ENCODE measurements at regions not wholly inside any gene's neighbourhood (a gene's known extent, or its start where the extent isn't known, plus 50 kb on each side); places are given as distances from the start of the nearest gene placed in this dataset.
"Not testable (repeated sequence)": the region's sequence is repeated elsewhere in the genome, so short reads cannot be mapped to it uniquely, and the experiment has no call there.

- DNase-seq (ENCODE audit: low read depth in 2 of 2): no peak
These were observed 87.3 kb upstream of the ABCC4 start for GRCh38 chr13:95388420-95389079.

DNA sequence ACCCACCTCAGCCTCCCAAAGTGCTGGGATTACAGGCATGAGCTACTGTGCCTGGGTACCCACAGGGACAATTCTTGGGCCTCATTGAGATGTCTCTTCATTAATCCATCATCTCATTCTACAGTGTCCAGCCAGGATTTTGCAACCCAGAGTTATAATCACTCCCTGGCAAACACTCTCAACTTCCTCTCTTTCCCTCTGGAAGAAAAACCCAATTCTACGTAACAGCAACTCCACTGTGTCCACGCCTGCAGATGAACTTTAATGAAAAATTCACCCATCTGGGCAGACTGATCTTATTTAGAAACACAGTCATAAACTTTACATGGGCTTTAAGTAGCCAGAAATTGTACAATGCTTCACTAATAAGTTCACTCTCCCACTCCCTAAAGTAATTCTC is 90.1 kb upstream of the ABCC4 start:
- DNase-seq (ENCODE audit: low read depth in 2 of 2): no peak

DNA sequence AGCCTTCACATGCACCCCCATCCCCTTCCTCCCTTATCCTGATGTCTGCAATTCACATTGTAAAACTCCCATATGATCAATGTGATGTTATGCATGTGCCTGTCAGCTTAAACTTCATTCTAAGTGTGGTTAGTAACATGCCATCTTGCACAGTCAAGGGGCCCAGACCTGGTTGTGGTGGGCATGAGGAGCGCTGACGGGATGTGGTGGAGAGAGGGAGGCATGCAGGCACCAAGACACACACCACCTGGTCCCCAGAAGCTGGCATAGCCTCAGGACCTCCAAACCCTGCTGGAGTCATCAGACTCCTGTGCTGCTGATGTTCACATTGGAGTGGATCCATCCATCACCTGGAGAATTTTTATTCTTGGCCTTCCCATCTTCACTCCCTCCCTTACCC is 90.5 kb upstream of the ABCC4 start:
- DNase-seq (ENCODE audit: low read depth in 2 of 2): no peak

DNA sequence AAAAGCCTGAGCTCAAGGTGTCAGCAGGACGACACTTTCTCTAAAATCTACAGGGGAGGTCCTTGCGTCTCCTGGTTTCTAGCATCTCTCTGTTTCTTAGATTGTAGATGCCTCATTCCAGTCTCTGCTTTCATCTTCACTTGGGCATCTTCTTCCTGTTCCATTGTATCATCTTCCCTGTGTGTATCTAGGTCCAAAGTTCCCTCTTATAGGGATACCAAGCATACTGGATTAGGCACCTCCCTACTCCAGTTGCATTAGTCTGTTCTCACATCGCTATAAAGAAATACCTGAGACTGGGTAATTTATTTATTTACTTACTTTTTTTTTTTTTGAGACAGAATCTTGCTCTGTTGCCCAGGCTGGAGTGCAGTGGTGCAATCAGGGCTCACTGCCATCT is 91.3 kb upstream of the ABCC4 start:
- DNase-seq (ENCODE audit: low read depth in 2 of 2): no peak

- DNase-seq (ENCODE audit: low read depth in 2 of 2): peak in 1 of 2 donors; percentile 1
These were observed 102.3 kb upstream of the ABCC4 start for GRCh38 chr13:95403349-95404140.

DNA sequence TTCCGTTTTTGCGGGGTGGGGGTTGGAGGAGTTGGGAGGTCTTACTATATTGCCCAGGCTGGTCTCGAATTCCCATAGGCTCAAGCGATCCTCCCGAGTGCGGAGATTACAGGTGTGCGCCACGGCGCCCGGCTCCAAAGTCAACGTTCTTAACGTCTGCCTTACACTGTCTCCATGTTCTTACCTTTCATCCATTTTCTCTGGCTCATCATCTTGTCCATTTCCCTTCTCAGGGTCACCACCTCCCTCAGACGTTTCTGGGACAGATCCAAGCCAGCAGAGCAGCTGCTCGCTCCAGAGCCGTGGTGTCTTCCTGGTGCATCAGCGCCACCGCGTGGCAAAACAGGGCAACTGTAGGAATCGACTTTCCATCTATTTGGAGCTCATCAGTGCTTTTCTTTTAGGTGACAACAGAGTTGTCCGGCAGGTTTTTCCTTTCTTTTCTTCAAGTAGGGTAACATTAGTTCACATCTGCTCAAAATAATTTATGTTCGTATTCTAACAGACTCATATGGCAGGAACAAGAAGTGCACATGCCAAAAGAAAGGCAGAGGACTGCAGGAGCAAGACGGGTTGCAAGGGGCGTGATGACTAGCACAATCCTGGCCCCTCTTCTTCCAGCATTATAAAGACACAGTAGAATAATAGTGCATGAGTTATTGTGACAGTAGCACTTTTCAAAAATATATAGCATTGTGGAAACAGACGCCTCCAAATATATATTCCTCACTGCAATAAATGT is 103.1 kb upstream of the ABCC4 start:
- peak; percentile 66 to 69 for DNase-seq (ENCODE audit: low read depth in 2 of 2)

DNA sequence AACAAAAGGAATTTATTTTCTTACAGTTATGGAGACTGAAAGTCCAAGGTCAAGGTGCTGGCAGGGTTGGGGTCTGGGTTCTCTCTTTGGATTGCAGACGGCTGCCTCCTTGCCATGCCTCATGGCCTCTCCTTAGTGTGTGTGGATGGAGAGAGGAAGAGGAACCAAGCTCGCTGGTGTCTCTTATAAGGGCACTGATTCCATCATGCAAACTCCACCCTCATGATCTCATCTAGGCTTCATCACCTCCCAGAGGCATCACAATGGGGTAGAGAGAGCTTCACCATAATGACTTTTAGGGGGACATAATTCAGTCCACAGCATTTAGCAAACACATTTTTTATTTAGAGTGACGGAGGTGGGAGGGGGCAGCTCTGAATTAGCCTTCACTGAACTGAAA is 104.9 kb upstream of the ABCC4 start:
- no peak for DNase-seq (ENCODE audit: low read depth in 2 of 2)

- DNase-seq (ENCODE audit: low read depth in 2 of 2): no peak
These were observed 110.3 kb upstream of the ABCC4 start for GRCh38 chr13:95411428-95412040.

- DNase-seq (ENCODE audit: low read depth in 2 of 2): no peak
These were observed 117.7 kb upstream of the ABCC4 start for GRCh38 chr13:95418946-95419345.

DNA sequence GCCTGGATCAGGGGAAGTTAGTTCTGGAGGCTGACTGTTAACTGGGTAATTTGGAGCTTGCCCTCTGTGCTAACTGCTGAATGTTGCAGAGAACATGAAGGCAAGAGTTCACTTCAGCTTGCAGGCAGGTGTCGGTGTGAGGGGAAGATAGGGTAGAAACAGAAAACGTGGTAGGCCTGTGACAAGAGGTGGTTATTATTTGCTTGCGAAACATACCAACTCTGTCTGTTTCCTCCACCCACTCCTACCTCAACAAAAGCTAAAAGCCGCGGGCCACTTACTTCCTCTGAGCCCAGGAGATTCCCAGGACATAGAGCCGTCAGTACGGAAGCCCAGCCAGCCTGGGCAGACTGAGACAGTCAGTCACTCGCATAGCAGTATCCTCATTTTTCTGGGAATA is 119.2 kb upstream of the ABCC4 start:
- no peak for DNase-seq (ENCODE audit: low read depth in 2 of 2)

- no peak for DNase-seq (ENCODE audit: low read depth in 2 of 2)
These were observed 125.4 kb upstream of the ABCC4 start for GRCh38 chr13:95426631-95427030.

- not testable (repeated sequence) for DNase-seq (ENCODE audit: low read depth in 2 of 2)
These were observed 122.0 kb upstream of the CLDN10 start for GRCh38 chr13:95430525-95430924.

DNA sequence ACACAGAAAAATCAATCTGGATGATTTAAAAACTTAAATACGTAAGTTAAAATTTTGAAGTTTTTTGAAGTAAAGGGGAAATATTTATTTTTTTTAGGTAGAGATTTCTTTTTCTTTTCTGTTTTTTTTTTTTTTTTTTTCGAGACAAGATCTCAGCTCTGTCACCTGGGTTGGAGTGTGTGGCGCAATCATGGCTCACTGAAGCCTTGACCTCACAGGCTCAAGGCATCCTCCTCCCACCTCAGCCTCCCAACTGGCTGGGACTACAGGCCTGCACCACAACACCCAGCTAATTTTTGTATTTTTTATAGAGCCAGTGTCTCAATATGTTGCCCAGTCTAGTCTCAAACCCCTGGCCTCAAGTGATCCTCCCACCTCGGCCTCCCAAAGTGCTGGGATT is 120.4 kb upstream of the CLDN10 start:
- DNase-seq (ENCODE audit: low read depth in 2 of 2): no peak

- no peak for DNase-seq (ENCODE audit: low read depth in 2 of 2)
These were observed 119.0 kb upstream of the CLDN10 start for GRCh38 chr13:95433537-95433936.

GRCh38 chr13:95434111-95434510 is 118.4 kb upstream of the CLDN10 start:
- no peak for DNase-seq (ENCODE audit: low read depth in 2 of 2)

- DNase-seq (ENCODE audit: low read depth in 2 of 2): no peak
These were observed 115.0 kb upstream of the CLDN10 start for GRCh38 chr13:95437561-95437960.

- DNase-seq (ENCODE audit: low read depth in 2 of 2): no peak
These were observed 114.2 kb upstream of the CLDN10 start for GRCh38 chr13:95438297-95438696.

GRCh38 chr13:95440441-95441088 is 112.0 kb upstream of the CLDN10 start:
- no peak for DNase-seq (ENCODE audit: low read depth in 2 of 2)

DNA sequence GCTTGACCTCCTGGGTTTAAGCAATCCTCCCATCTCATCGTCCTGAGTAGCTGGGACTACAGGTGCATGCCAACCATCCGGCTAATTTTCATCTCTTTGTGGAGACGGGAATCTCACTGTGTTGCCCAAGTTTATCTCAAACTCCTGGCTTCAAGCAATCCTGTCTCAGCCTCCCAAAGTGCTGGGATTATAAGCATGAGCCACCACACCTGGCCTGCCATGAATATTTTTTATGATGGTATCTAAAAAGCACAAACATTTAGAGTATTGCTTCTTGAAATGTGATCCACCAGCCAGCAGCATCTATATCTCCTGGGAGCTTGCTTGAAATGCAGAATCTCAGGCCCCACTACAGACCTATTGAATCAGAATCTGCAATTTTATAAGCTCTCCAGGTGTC is 111.2 kb upstream of the CLDN10 start:
- no peak for DNase-seq (ENCODE audit: low read depth in 2 of 2)

GRCh38 chr13:95444006-95444730 is 108.4 kb upstream of the CLDN10 start:
- DNase-seq (ENCODE audit: low read depth in 2 of 2): no peak

DNA sequence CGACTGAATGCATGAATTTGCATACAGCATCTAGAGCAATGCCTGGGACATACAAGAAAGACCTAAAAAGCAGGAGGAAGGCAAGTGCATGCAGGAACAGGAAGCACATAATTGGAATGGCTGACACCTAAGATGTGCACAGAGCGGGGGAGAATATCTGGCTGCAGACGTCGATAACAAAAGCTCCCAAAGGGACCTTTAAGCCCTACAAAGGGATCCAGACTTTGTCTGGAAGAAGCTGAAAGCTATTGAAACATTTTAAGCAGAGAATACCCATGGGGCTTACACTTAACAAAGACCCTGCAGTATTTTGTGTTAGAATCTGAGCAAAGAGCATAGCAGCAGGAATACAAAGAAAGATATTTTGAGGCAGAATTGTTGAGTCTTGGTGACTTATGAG is 107.4 kb upstream of the CLDN10 start:
- DNase-seq (ENCODE audit: low read depth in 2 of 2): no peak
